Stimulated activated naive B cell treated with anti-CD40 and anti-IgM and Interleukin-4, amounts not matched to agents 10 μg/mL and 1 μg/mL and 100 μg/mL, for 72 hours (primary cell): ENCODE measurements at regions not wholly inside any gene's neighbourhood (a gene's known extent, or its start where the extent isn't known, plus 50 kb on each side); places are given as distances from the start of the nearest gene placed in this dataset.
"Not testable (repeated sequence)": the region's sequence is repeated elsewhere in the genome, so short reads cannot be mapped to it uniquely, and the experiment has no call there.

Experiments used
- ATAC-seq, 2 donors: fragments of 150-1000 bp; cut with Tn5 transposase; replicated peaks; 2 replicates each; pipeline ENCODE4 v1.10.0; 2021; ENCODE audit warnings: moderate library complexity in 1 of 2
- DNase-seq: peaks from one replicate; pipeline ENCODE4 v3.0.0; 2021
- H3K27ac Mint-ChIP-seq: one replicate; pipeline ENCODE4 v1.8.0; 2022; ENCODE audit warnings: mild to moderate bottlenecking, mixed read lengths
- H3K27me3 Mint-ChIP-seq, 2 donors: one replicate each; pipeline ENCODE4 v1.8.0; 2022; ENCODE audit warnings: mixed read lengths in 2 of 2
- H3K36me3 Mint-ChIP-seq, 2 donors: one replicate each; pipeline ENCODE4 v1.8.0; 2022; ENCODE audit warnings: mixed read lengths in 2 of 2, mild to moderate bottlenecking in 1 of 2
- H3K4me1 Mint-ChIP-seq, 2 donors: one replicate each; pipeline ENCODE4 v1.8.0; 2022; ENCODE audit warnings: mixed read lengths in 2 of 2, mild to moderate bottlenecking in 1 of 2
- H3K4me3 Mint-ChIP-seq, 2 donors: one replicate each; pipeline ENCODE4 v1.8.0; 2022; ENCODE audit warnings: mild to moderate bottlenecking in 2 of 2, mixed read lengths in 2 of 2, moderate library complexity in 1 of 2
- H3K9me3 Mint-ChIP-seq, 2 donors: one replicate each; pipeline ENCODE4 v1.8.0; 2022; ENCODE audit warnings: mixed read lengths in 2 of 2, mild to moderate bottlenecking in 1 of 2

GRCh38 chr21:8194042-8194441, 2327.3 kb upstream of the TPTE start:
- H3K4me1 Mint-ChIP-seq, H3K36me3 Mint-ChIP-seq, DNase-seq, H3K27ac Mint-ChIP-seq, H3K9me3 Mint-ChIP-seq, H3K27me3 Mint-ChIP-seq, H3K4me3 Mint-ChIP-seq: not testable (repeated sequence)
- ATAC-seq: peak; percentile 78 to 84

GRCh38 chr21:8197377-8198027, 2323.9 kb upstream of the TPTE start:
- H3K4me3 Mint-ChIP-seq, DNase-seq, H3K27ac Mint-ChIP-seq, H3K9me3 Mint-ChIP-seq, H3K36me3 Mint-ChIP-seq, H3K27me3 Mint-ChIP-seq, H3K4me1 Mint-ChIP-seq: not testable (repeated sequence)
- peak; percentile 71 to 72 for ATAC-seq

GRCh38 chr21:8205094-8205891, 2316.1 kb upstream of the TPTE start:
- not testable (repeated sequence) for DNase-seq, H3K4me3 Mint-ChIP-seq, H3K27me3 Mint-ChIP-seq, H3K27ac Mint-ChIP-seq, H3K4me1 Mint-ChIP-seq, H3K36me3 Mint-ChIP-seq, H3K9me3 Mint-ChIP-seq
- peak; percentile 99 to 100 for ATAC-seq

- not testable (repeated sequence) for ATAC-seq, H3K27ac Mint-ChIP-seq, H3K4me1 Mint-ChIP-seq, H3K27me3 Mint-ChIP-seq, DNase-seq, H3K9me3 Mint-ChIP-seq, H3K36me3 Mint-ChIP-seq, H3K4me3 Mint-ChIP-seq
These were observed 2315.5 kb upstream of the TPTE start for GRCh38 chr21:8205892-8206188.

- not testable (repeated sequence) for H3K9me3 Mint-ChIP-seq, H3K27me3 Mint-ChIP-seq, H3K27ac Mint-ChIP-seq, H3K4me1 Mint-ChIP-seq, H3K36me3 Mint-ChIP-seq, H3K4me3 Mint-ChIP-seq
- DNase-seq: peak; percentile 42
- ATAC-seq: peak in 1 of 2 donors; percentile 53
These were observed 2308.3 kb upstream of the TPTE start for GRCh38 chr21:8212986-8213550.

GRCh38 chr21:8214539-8214938, 2306.8 kb upstream of the TPTE start:
- not testable (repeated sequence) for H3K4me1 Mint-ChIP-seq, H3K27me3 Mint-ChIP-seq, ATAC-seq, H3K36me3 Mint-ChIP-seq, H3K4me3 Mint-ChIP-seq, DNase-seq, H3K9me3 Mint-ChIP-seq, H3K27ac Mint-ChIP-seq

- H3K4me3 Mint-ChIP-seq, DNase-seq, H3K36me3 Mint-ChIP-seq, H3K27me3 Mint-ChIP-seq, H3K27ac Mint-ChIP-seq, H3K4me1 Mint-ChIP-seq, H3K9me3 Mint-ChIP-seq: not testable (repeated sequence)
- ATAC-seq: peak in 1 of 2 donors; percentile 21
These were observed 2291.8 kb upstream of the TPTE start for GRCh38 chr21:8229366-8230150.

- not testable (repeated sequence) for DNase-seq, ATAC-seq, H3K27me3 Mint-ChIP-seq, H3K4me1 Mint-ChIP-seq, H3K9me3 Mint-ChIP-seq, H3K27ac Mint-ChIP-seq, H3K4me3 Mint-ChIP-seq, H3K36me3 Mint-ChIP-seq
These were observed 2290.1 kb upstream of the TPTE start for GRCh38 chr21:8231252-8231651.

GRCh38 chr21:8233000-8233399, 2288.4 kb upstream of the TPTE start:
- not testable (repeated sequence) for H3K4me3 Mint-ChIP-seq, H3K27ac Mint-ChIP-seq, DNase-seq, H3K36me3 Mint-ChIP-seq, H3K9me3 Mint-ChIP-seq, H3K4me1 Mint-ChIP-seq, ATAC-seq, H3K27me3 Mint-ChIP-seq

GRCh38 chr21:8234059-8234458, 2287.3 kb upstream of the TPTE start:
- H3K36me3 Mint-ChIP-seq, H3K4me1 Mint-ChIP-seq, H3K4me3 Mint-ChIP-seq, ATAC-seq, H3K27ac Mint-ChIP-seq, H3K9me3 Mint-ChIP-seq, H3K27me3 Mint-ChIP-seq: not testable (repeated sequence)
- peak; percentile 6 for DNase-seq

GRCh38 chr21:8244723-8245641, 2276.4 kb upstream of the TPTE start:
- ATAC-seq: peak; percentile 43 to 47
- not testable (repeated sequence) for H3K27me3 Mint-ChIP-seq, H3K4me1 Mint-ChIP-seq, H3K27ac Mint-ChIP-seq, H3K36me3 Mint-ChIP-seq, H3K4me3 Mint-ChIP-seq, H3K9me3 Mint-ChIP-seq, DNase-seq

GRCh38 chr21:8245642-8246402, 2275.6 kb upstream of the TPTE start:
- H3K27ac Mint-ChIP-seq, H3K36me3 Mint-ChIP-seq, H3K4me1 Mint-ChIP-seq, DNase-seq, H3K27me3 Mint-ChIP-seq, H3K4me3 Mint-ChIP-seq, H3K9me3 Mint-ChIP-seq: not testable (repeated sequence)
- peak; percentile 77 to 79 for ATAC-seq

GRCh38 chr21:8251701-8252100, 2269.7 kb upstream of the TPTE start:
- ATAC-seq, DNase-seq, H3K36me3 Mint-ChIP-seq, H3K4me1 Mint-ChIP-seq, H3K27me3 Mint-ChIP-seq, H3K9me3 Mint-ChIP-seq, H3K4me3 Mint-ChIP-seq, H3K27ac Mint-ChIP-seq: not testable (repeated sequence)
